ENCODE measurements at regions not wholly inside any gene's neighbourhood (a gene's known extent, or its start where the extent isn't known, plus 50 kb on each side); places are given as distances from the start of the nearest gene placed in this dataset.

DNA sequence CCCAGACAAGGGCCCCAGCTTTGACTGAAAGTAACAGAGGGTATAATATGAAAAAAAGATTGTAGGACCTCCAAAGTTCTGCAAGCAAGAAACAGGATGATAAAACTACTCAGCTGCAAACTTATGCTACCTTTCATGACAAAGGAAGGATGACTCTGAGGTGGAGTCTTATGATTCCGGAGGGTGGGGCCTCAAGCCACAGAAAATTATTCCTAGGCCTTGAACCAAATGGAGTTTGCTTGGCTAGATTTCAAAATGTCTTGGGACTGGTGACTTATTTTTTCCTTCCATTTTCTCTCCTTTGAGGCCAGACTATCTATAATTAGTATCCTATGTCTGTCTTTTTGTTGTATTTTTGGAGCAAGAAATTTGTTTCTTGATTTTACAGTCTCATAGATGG is 336.4 kb downstream of the LRIG3 start:
- Histone ChIP-seq H3K4ac (ENCODE audit: low read depth, low read length) (no peak overlapping the region), H2BK20ac (ENCODE audit: low read depth, low read length) (no peak overlapping the region), H3K9me3 (ENCODE audit: control insufficient read depth, insufficient read depth, low read length) (no peaks in the 10 kb centered on the region), H4K5ac (ENCODE audit: low read depth, low read length) (no peak overlapping the region), H3K18ac (ENCODE audit: low read depth, low read length) (no peak overlapping the region), H2BK5ac (ENCODE audit: low read depth, low read length, poor library complexity, severe bottlenecking) (no peak overlapping the region), H2AK9ac (replicated peaks; ENCODE audit: low read depth, low read length, poor library complexity) (no peak overlapping the region), H4K8ac (ENCODE audit: low read depth in 2 of 2, low read length in 2 of 2) (no peak overlapping the region), H3K27ac (ENCODE audit: insufficient read depth, low read length) (no peak overlapping the region), H3K79me1 (ENCODE audit: low read depth in 1 of 2, low read length in 2 of 2) (no peaks in the 10 kb centered on the region), H4K20me1 (ENCODE audit: insufficient read depth, low read length) (no peaks in the 10 kb centered on the region), H3K4me2 (ENCODE audit: low read depth, low read length) (no peak overlapping the region), H3K4me3 (ENCODE audit: insufficient read depth, low read depth, low read length) (no peak overlapping the region), H2BK15ac (ENCODE audit: low read depth, low read length) (no peak overlapping the region), H3K27me3 (ENCODE audit: control insufficient read depth, insufficient read depth, low read length) (no peaks in the 10 kb centered on the region), H3K9ac (ENCODE audit: low read depth, low read length) (no peak overlapping the region), H3K56ac (ENCODE audit: extremely low read depth, insufficient read depth, low read length) (no peak overlapping the region), H3K4me1 (ENCODE audit: control insufficient read depth, insufficient read depth, low read length) (peaks cover 3% of the 10 kb centered on the region; the same call in 1 of the 2 replicates), H2AK5ac (ENCODE audit: low read depth, low read length) (no peak overlapping the region), H2BK120ac (ENCODE audit: low read depth, low read length) (no peak overlapping the region), H3K36me3 (ENCODE audit: control insufficient read depth, insufficient read depth, low read length) (no peaks in the 10 kb centered on the region), H3K9me1 (ENCODE audit: insufficient read depth, low read length) (peaks cover 3% of the 10 kb centered on the region; the same call in 1 of the 2 replicates), H3K23ac (ENCODE audit: low read depth, low read length) (no peak overlapping the region), H4K91ac (ENCODE audit: insufficient read depth, low read depth, low read length) (no peak overlapping the region), H3K14ac (replicated peaks; ENCODE audit: low read depth, low read length) (no peak overlapping the region), H2AFZ (replicated peaks; ENCODE audit: low read length, poor library complexity) (no peak overlapping the region)
- BruUV-seq (replicated peaks): no TSS peak
- in situ Hi-C loops (cut with MboI; ENCODE audit: low sequenced_read_pairs): no loop called here
- TF ChIP-seq RAD21 (IDR thresholded peaks at IDR 0.05; ENCODE audit: low read length) (no peak), POLR2A (IDR thresholded peaks at IDR 0.05; ENCODE audit: low read depth, low read length) (no peak), MXI1 (IDR thresholded peaks at IDR 0.05; ENCODE audit: borderline replicate concordance, low read depth, low read length) (no peak), RCOR1 (IDR thresholded peaks at IDR 0.05; ENCODE audit: insufficient replicate concordance, low read length) (no peak), FOS (IDR thresholded peaks at IDR 0.05; ENCODE audit: low read depth, low read length) (no peak), CEBPB (IDR thresholded peaks at IDR 0.05; ENCODE audit: low read depth, low read length) (no peak), CHD1 (IDR thresholded peaks at IDR 0.05; ENCODE audit: low read depth, low read length) (no peak), MAZ (IDR thresholded peaks at IDR 0.05; ENCODE audit: borderline replicate concordance, low read depth, low read length) (no peak), RFX5 (IDR thresholded peaks at IDR 0.05; ENCODE audit: low read depth, low read length) (no peak), MAFK (IDR thresholded peaks at IDR 0.05; ENCODE audit: low read depth, low read length) (no peak)
- TF ChIP-seq, protein P1, sequence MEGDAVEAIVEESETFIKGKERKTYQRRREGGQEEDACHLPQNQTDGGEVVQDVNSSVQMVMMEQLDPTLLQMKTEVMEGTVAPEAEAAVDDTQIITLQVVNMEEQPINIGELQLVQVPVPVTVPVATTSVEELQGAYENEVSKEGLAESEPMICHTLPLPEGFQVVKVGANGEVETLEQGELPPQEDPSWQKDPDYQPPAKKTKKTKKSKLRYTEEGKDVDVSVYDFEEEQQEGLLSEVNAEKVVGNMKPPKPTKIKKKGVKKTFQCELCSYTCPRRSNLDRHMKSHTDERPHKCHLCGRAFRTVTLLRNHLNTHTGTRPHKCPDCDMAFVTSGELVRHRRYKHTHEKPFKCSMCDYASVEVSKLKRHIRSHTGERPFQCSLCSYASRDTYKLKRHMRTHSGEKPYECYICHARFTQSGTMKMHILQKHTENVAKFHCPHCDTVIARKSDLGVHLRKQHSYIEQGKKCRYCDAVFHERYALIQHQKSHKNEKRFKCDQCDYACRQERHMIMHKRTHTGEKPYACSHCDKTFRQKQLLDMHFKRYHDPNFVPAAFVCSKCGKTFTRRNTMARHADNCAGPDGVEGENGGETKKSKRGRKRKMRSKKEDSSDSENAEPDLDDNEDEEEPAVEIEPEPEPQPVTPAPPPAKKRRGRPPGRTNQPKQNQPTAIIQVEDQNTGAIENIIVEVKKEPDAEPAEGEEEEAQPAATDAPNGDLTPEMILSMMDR (conservative IDR thresholded peaks at IDR 0.05; ENCODE audit: low read depth, low read length): no peak
- TF ChIP-seq, protein P2, sequence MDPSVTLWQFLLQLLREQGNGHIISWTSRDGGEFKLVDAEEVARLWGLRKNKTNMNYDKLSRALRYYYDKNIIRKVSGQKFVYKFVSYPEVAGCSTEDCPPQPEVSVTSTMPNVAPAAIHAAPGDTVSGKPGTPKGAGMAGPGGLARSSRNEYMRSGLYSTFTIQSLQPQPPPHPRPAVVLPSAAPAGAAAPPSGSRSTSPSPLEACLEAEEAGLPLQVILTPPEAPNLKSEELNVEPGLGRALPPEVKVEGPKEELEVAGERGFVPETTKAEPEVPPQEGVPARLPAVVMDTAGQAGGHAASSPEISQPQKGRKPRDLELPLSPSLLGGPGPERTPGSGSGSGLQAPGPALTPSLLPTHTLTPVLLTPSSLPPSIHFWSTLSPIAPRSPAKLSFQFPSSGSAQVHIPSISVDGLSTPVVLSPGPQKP (IDR thresholded peaks at IDR 0.05; ENCODE audit: borderline replicate concordance, low read depth, low read length): no peak
- ATAC-seq (ENCODE audit: low read depth): no peak
- intact Hi-C loops (cut with micrococcal nuclease): no loop called here
- DNase-seq: no peak
- dilution Hi-C loops (cut with HindIII; ENCODE audit: low sequenced_read_pairs, unreplicated experiment): no loop called here
- no CpG with 5 or more reads among the region's 1 CpG for WGBS, 2 experiments (ENCODE audit: extremely low coverage in 2 of 2, insufficient read length in 1 of 2)
- CTCF ChIA-PET: no interaction called here
- POLR2A ChIA-PET (ENCODE audit: unreplicated experiment): no interaction called here
